ENCODE measurements at regions not wholly inside any gene's neighbourhood (a gene's known extent, or its start where the extent isn't known, plus 50 kb on each side); places are given as distances from the start of the nearest gene placed in this dataset.
A peak's percentile ranks its signal among the peaks of the same experiment; 100 is the strongest.

DNA sequence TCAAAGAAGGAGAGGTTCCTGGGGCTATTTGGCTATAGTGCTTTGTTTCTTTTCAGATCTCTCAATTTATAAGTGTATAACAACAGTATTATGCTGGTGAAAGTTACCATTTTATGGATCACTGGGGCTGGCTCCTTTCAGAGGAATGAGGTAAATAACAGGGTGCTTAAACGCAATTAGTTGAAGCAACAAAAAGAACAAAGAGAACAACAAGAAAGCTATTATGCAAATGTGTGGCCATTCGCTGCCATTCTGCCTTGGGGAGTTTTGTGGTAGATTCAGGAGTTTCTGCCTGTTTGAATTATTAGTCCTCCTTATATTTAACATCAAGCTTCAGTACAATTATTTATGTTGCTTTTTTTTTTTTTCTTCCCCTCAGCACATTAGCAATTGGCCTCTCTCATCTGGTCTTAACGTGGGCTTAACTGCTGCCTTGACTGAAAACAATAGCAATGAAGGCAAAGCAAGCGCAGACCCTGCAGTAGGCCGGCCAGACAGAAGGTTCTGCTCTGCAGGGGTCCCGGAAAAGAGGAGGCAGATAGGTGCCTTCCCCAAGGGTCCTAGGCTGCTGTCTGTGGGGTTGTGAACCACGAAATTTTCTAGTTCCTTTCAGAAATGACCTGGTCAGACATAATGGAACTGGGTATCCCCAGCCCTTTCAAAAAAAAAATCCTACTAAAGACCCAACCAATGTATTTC, 339.9 kb upstream of the PODXL start:
- no peak for DNase-seq

GRCh38 chr7:131895541-131896164, 339.2 kb upstream of the PODXL start:
- no peak for DNase-seq

- DNase-seq: no peak
Observed at GRCh38 chr7:131893631-131894340, 337.4 kb upstream of the PODXL start.

DNA sequence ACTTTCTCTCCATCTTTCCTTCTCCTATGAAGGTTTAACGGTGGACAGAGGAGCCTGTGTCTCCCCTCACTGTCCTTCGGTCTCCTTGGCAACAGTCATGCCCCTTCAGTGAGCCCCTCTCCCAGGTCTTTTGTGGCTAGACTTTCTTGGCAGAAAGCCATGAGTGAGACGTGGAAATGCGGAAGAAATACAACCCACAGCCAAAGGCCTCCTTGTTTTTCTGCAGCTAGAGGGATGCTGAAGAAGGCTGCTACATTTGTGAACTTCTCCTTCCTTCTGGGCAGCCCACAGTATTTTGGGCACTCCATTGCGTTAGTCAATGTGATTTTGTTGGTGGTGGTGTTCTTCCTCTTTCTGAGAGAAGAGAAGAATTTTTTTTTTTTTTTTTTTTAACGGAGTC, 333.7 kb upstream of the PODXL start:
- no peak for DNase-seq

DNA sequence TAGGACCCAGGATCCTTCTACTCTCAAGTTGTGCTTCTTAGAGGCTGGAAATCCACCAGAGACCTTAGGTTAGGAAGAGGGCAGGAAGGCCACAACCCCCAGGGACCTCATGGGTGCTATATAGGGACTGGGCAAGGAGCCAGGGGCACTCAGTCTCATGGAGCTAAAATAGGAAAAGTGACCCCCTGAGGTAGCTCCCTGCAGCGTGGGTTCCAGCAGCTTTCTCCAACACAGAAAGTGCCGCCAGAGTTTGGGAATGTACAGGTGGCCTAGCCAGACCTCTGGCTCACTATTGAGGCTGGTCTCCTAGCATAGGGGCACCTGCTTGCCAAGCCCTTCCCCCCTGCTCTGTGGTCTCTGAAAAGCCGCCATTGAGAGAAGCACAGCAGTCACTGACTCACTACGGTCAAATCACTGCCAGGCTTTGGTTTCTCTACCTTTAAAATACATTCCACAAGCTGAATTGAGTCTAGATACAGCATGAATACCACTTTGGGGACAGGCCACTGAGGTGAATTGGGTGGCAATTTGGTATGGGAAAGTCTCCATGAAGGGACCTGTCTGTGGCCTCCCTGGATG, 333.2 kb upstream of the PODXL start:
- DNase-seq: no peak

DNA sequence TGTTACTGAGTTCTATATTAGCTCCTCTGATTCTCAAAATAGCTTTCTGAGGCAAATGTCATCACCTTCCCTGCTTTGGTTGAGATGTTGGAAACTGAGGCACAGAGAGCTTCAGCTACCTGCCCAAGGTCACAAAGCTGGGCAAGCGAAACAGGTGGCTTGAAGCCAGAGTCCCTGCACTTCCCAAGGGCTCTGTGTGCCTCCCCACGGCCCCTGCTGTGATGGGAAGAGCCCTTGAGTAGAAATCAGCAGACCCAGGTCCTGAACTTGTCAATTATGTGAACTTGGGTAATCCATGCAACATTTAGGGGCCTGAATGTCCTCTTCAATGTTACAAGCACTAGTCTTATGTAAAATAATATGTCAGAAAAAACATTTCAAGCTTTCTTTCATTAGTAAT, 327.3 kb upstream of the PODXL start:
- no peak for DNase-seq

GRCh38 chr7:131883196-131883595, 326.8 kb upstream of the PODXL start:
- no peak for DNase-seq

GRCh38 chr7:131882321-131882720, 325.9 kb upstream of the PODXL start:
- DNase-seq: no peak

DNA sequence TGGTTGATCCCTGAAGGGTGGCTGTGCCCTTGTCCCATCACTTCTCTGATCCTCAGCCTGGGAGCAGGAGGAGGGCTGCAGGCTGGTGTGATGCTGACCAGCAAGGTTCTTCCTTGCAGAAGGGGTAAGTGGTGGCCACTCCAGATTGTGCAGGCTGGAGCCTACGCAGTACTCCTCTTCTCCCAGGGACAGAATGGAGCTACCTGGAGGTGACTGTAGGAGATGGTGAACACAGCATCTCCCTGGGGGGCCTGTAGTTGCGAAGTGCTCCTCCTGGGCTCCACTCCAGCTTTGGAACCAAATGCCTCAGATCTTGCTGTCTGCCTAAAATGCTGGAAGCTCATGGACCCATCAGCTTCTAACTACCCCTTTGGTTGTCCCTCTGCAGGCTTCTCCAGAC, 323.6 kb upstream of the PODXL start:
- DNase-seq: no peak

- DNase-seq: no peak
Observed at GRCh38 chr7:131879424-131879823, 323.0 kb upstream of the PODXL start.

DNA sequence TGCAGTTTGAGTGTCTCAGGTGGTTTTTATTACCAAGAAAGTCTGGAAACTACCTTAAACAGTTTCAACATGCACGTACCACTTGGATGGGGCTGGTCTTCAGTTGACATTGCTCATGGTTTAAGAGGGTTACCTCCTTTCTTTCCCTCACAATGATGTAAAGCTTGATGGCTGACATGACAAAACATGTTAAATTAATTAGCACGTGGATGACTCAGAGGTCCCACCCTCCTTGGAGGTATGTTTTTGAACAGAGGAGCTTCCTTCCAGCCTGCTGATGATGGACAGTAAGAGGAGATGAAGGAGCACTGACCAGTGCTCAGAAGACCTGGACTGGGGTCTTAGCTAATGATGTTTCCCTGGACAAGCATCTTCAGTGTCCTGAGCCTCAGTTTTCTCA, 322.3 kb upstream of the PODXL start:
- DNase-seq: no peak

GRCh38 chr7:131873581-131873980, 317.2 kb upstream of the PODXL start:
- no peak for DNase-seq

DNA sequence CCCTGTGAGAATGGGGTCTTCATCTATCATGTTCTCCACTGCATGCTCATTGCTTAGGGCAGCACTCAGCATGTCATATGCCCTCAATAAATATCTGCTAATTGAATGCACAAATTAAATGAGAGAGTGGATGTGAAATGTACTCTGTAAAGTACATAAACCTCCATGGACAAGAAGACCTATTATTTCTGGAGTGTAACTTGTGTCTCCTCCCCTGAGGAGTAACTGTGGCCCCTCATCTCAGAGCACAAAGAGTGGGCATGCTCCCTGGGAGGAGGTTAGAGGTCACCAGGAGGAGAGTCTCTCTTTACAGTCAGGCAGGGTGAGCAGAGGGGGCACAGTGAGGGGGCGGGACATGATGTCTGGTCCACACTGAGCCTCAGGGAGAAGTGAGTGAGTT, 313.6 kb upstream of the PODXL start:
- no peak for DNase-seq

GRCh38 chr7:131869169-131869844, 312.9 kb upstream of the PODXL start:
- no peak for DNase-seq

GRCh38 chr7:131867461-131867860, 311.0 kb upstream of the PODXL start:
- DNase-seq: no peak

GRCh38 chr7:131865911-131866310, 309.5 kb upstream of the PODXL start:
- DNase-seq: no peak

DNA sequence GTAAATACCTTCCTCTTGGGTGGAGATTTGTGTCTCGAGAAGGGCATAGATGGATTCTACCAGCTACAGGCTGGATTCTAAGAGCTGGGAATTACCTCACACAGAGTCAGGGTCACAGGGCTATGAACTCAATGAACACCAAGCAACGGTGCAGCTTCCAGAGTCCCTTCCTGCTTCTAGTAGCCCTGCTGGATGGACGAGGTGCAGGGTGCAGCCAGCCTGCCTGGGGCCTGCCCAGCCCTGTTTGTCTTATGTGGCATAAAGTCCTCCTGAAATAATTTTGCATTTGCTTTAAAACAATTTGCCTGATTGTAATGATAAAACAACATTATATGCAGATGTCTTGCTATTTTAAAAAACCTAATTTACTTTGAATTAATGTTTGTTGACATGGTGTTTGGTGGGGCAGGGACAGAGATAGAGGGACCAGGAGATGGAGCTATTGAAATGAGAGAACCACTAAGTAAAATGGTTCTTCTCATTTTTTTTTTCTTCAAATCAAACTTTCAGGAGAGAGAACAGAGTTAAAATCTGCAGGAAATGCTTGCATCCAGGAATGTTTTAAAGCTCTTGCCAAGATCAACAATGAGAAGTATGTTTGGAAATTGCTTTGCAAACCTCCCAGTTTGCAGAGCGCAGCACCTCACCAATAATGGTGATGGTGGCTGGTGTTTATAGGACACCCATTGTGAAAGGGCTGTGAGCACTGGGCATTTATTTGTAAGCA, 305.4 kb upstream of the PODXL start:
- DNase-seq: no peak

- DNase-seq: peak; percentile 49
Observed at GRCh38 chr7:131859147-131859821, 302.9 kb upstream of the PODXL start.

- no peak for DNase-seq
Observed at GRCh38 chr7:131858611-131859010, 302.2 kb upstream of the PODXL start.

GRCh38 chr7:131849472-131849871, 293.0 kb upstream of the PODXL start:
- DNase-seq: no peak

DNA sequence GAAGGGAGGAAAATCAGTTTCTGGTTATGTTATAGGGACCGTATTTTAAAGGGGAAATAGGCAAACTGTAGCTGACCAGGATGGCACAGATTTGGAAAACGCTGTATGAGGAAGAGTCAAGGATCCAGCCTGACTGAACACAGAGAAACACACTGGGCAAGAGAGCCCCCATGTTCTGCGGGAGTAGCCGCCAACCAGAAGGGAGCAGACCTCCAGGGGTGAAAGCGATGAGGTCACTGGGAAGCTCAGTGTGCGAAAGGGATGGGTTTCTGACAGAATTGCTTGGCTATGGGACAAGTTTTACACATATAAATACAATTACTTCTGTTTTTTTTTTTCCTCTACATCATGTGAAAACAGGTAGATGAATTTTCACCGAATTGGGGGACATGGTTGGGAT, 291.6 kb upstream of the PODXL start:
- DNase-seq: no peak

Measured in activated CD4-positive, CD25-positive, alpha-beta regulatory T cell treated with anti-CD3 and anti-CD28 coated beads, Interleukin-2, amount 50 U/mL, for 72 hours (primary cell).